Liver (tissue), 8 donors: ENCODE measurements at regions not wholly inside any gene's neighbourhood (a gene's known extent, or its start where the extent isn't known, plus 50 kb on each side); places are given as distances from the start of the nearest gene placed in this dataset.

Source experiments
- DNase-seq: peaks from one replicate; pipeline ENCODE4 v3.0.0-alpha.2; 2017; ENCODE audit warnings: low spot score
- H3K27ac ChIP-seq, 2 donors: one replicate each; pipeline ENCODE4 v1.7.0; 2013; ENCODE audit warnings: inconsistent platforms in 2 of 2, low read length in 2 of 2, control low read depth in 1 of 2, low read depth in 1 of 2, mild to moderate bottlenecking in 1 of 2
- H3K27me3 ChIP-seq, 4 donors: one replicate each; pipeline versions ENCODE4 v1.6.1 to v1.7.0; 2013; ENCODE audit warnings: low read length in 3 of 4, inconsistent platforms in 1 of 4, mild to moderate bottlenecking in 1 of 4, moderate library complexity in 1 of 4; ENCODE audit not compliant: control insufficient read depth in 4 of 4, insufficient read depth in 4 of 4
- H3K36me3 ChIP-seq, 4 donors: one replicate each; pipeline versions ENCODE4 v1.6.1 to v1.7.0; 2013; ENCODE audit warnings: low read length in 3 of 4, mild to moderate bottlenecking in 3 of 4, low read depth in 1 of 4, moderate library complexity in 1 of 4; ENCODE audit not compliant: control insufficient read depth in 4 of 4, insufficient read depth in 3 of 4
- H3K4me1 ChIP-seq, 4 donors: one replicate each; pipeline versions ENCODE4 v1.6.1 to v1.7.0; 2013; ENCODE audit warnings: low read length in 3 of 4, mild to moderate bottlenecking in 3 of 4, moderate library complexity in 1 of 4; ENCODE audit not compliant: control insufficient read depth in 4 of 4, insufficient read depth in 4 of 4
- H3K4me3 ChIP-seq, 3 donors: one replicate each; pipeline versions ENCODE4 v1.6.1 to v1.7.0; 2013; ENCODE audit warnings: low read length in 3 of 3, control low read depth in 1 of 3, low read depth in 1 of 3, mild to moderate bottlenecking in 1 of 3
- H3K9ac ChIP-seq, 2 donors: one replicate each; pipeline ENCODE4 v1.7.0; 2013; ENCODE audit warnings: low read length in 2 of 2, mild to moderate bottlenecking in 2 of 2, moderate library complexity in 2 of 2, control low read depth in 1 of 2, low read depth in 1 of 2
- H3K9me3 ChIP-seq, 4 donors: one replicate each; pipeline versions ENCODE4 v1.6.1 to v1.7.0; 2013; ENCODE audit warnings: low read length in 3 of 4; ENCODE audit not compliant: control insufficient read depth in 4 of 4
- ATF3 ChIP-seq: IDR thresholded peaks from 2 replicates; pipeline ENCODE4 v1.6.1; 2016; ENCODE audit warnings: antibody characterized with exemption
- CTCF ChIP-seq: fragments of 150-350 bp; IDR thresholded peaks from 2 replicates; pipeline ENCODE4 v1.5.1; 2017; ENCODE audit warnings: improper control_type of control experiment, low read depth, low read length; ENCODE audit not compliant: missing input control
- EGR1 ChIP-seq, 2 donors: IDR thresholded peaks; 2 replicates each; pipeline ENCODE4 v1.6.1; 2016 to 2018; ENCODE audit warnings: antibody characterized with exemption in 2 of 2, low read depth in 2 of 2
- GABPA ChIP-seq, 2 donors: IDR thresholded peaks in 1 of 2; conservative IDR thresholded peaks in 1 of 2; 2 replicates each; pipeline ENCODE4 v1.6.1; 2016; ENCODE audit warnings: antibody characterized with exemption in 2 of 2, mild to moderate bottlenecking in 1 of 2, moderate library complexity in 1 of 2
- HNF4A ChIP-seq, 2 donors: conservative IDR thresholded peaks; 2 replicates each; pipeline ENCODE4 v1.6.1; 2016; ENCODE audit warnings: antibody characterized with exemption in 2 of 2, mild to moderate bottlenecking in 2 of 2
- JUND ChIP-seq, 2 donors: IDR thresholded peaks; 2 replicates each; pipeline ENCODE4 v1.6.1; 2016; ENCODE audit warnings: antibody characterized with exemption in 2 of 2
- NR2F2 ChIP-seq: IDR thresholded peaks from 2 replicates; pipeline ENCODE4 v1.6.1; 2016; ENCODE audit warnings: antibody characterized with exemption
- RAD21 ChIP-seq, 2 donors: IDR thresholded peaks; 2 replicates each; pipeline ENCODE4 v1.6.1; 2016; ENCODE audit warnings: antibody characterized with exemption in 2 of 2, mild to moderate bottlenecking in 2 of 2
- REST ChIP-seq: IDR thresholded peaks from 2 replicates; pipeline ENCODE4 v1.6.1; 2016; ENCODE audit warnings: antibody characterized with exemption, mild to moderate bottlenecking
- RXRA ChIP-seq, 2 donors: IDR thresholded peaks; 2 replicates each; pipeline ENCODE4 v1.6.1; 2017 to 2018; ENCODE audit warnings: antibody characterized with exemption in 2 of 2, mild to moderate bottlenecking in 1 of 2
- SP1 ChIP-seq: IDR thresholded peaks from 2 replicates; pipeline ENCODE4 v1.6.1; 2018; ENCODE audit warnings: antibody characterized with exemption, mild to moderate bottlenecking
- TAF1 ChIP-seq: conservative IDR thresholded peaks from 2 replicates; pipeline ENCODE4 v1.6.1; 2016; ENCODE audit warnings: antibody characterized with exemption, mild to moderate bottlenecking
- YY1 ChIP-seq: IDR thresholded peaks from 2 replicates; pipeline ENCODE4 v1.6.1; 2016; ENCODE audit warnings: antibody characterized with exemption, mild to moderate bottlenecking
- WGBS: extraction: QIAGEN DNeasy Blood & Tissue Kit; methylation state at CpG from one replicate; pipeline ENCODE4 v1.1.7; 2013; 5-methylcytosine and 5-hydroxymethylcytosine counted together
- TF ChIP-seq, protein P1 (sequence below): IDR thresholded peaks from 2 replicates; pipeline ENCODE4 v1.6.1; 2016; ENCODE audit warnings: antibody characterized with exemption
- TF ChIP-seq, protein P2 (sequence below): IDR thresholded peaks from 2 replicates; pipeline ENCODE4 v1.6.1; 2016; ENCODE audit warnings: antibody characterized with exemption
- donor health status: healthy.
- donor health status: healthy.
- donor health status: healthy.
- donor health status: healthy.
- donor health status: healthy.

DNA sequence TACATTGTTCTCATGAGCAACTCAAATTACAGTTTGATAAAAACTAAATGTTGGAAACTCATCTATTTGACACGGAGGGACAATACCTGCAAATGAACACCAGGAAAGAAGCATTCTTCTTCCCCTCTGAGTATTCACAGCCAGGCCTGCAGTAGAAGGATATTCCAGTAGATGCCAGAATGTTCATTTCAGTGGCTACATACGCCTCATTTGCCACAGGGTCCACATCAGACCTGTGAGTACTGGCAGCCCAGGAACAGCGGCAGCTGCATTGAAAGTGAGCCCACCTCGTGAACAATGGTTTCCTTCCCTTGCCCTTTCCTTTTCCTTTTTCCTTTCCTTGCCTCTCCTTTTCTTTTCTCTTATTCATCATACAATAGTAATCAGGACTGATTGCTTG, 81.1 kb upstream of the NEIL3 start:
- no peak overlapping the region for H3K9ac ChIP-seq
- H3K9me3 ChIP-seq = no peaks in the 10 kb centered on the region
- H3K36me3 ChIP-seq = no peaks in the 10 kb centered on the region
- WGBS = 81% methylated on average over 4 of the region's 4 CpGs
- H3K27me3 ChIP-seq = peaks cover 0 to 3% (median 0%) of the 10 kb centered on the region in 4 donors
- no peak overlapping the region for H3K27ac ChIP-seq
- no peak for DNase-seq
- no peaks in the 10 kb centered on the region for H3K4me1 ChIP-seq
- no peak for TF ChIP-seq ATF3
- no peak for TF ChIP-seq RAD21 (IDR thresholded peaks at IDR 0.05)
- no peak for TF ChIP-seq CTCF
- TF ChIP-seq TAF1 = no peak
- no peak for TF ChIP-seq EGR1 (IDR thresholded peaks at IDR 0.05; ENCODE audit: low read depth in 2 of 2)
- TF ChIP-seq YY1 = no peak
- no peak for TF ChIP-seq JUND (IDR thresholded peaks at IDR 0.05)
- no peak for TF ChIP-seq HNF4A (conservative IDR thresholded peaks at IDR 0.05)
- TF ChIP-seq RXRA (IDR thresholded peaks at IDR 0.05) = no peak
- no peak overlapping the region for H3K4me3 ChIP-seq

GRCh38 chr4:177229331-177229730, 80.3 kb upstream of the NEIL3 start:
- DNase-seq = no peak
- no peak for TF ChIP-seq RAD21 (IDR thresholded peaks at IDR 0.05)
- TF ChIP-seq NR2F2 = no peak
- TF ChIP-seq SP1 = no peak
- Histone ChIP-seq H3K36me3 (no peaks in the 10 kb centered on the region), H3K27me3 (peaks cover 0 to 3% (median 0%) of the 10 kb centered on the region in 4 donors), H3K4me3 (peak overlapping the region in 1 of 3 donors; percentile 15), H3K4me1 (no peaks in the 10 kb centered on the region), H3K9me3 (no peaks in the 10 kb centered on the region), H3K9ac (no peak overlapping the region), H3K27ac (no peak overlapping the region)
- 53% methylated on average over 7 of the region's 7 CpGs for WGBS

DNA sequence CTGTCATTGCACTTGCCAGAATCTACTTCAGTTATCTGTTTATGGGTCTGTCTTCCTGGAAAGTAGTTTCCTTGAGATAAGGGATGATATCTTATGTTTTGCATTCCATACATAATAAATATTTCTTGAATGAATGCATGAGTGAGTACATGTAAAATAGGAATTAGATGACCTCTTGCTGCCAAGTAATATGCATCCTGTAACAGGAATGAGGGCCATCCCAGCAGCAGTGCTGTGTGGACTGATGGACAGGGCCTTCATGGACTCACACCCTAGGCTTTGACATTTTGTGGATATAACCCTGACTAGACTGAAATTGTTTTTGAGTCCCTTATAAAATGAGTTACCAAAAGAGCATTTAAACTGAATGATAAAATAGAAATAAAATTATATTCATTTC, 77.2 kb upstream of the NEIL3 start:
- H3K9me3 ChIP-seq = no peaks in the 10 kb centered on the region
- peaks cover 0 to 3% (median 0%) of the 10 kb centered on the region in 4 donors for H3K27me3 ChIP-seq
- H3K9ac ChIP-seq = no peak overlapping the region
- no peaks in the 10 kb centered on the region for H3K36me3 ChIP-seq
- H3K4me1 ChIP-seq = no peaks in the 10 kb centered on the region
- no peak overlapping the region for H3K27ac ChIP-seq
- TF ChIP-seq RXRA (IDR thresholded peaks at IDR 0.05) = no peak
- TF ChIP-seq GABPA (IDR thresholded peaks at IDR 0.05 in 1 of 2, conservative IDR thresholded peaks at IDR 0.05 in 1 of 2) = no peak
- no peak for TF ChIP-seq JUND (IDR thresholded peaks at IDR 0.05)
- TF ChIP-seq, protein P1, sequence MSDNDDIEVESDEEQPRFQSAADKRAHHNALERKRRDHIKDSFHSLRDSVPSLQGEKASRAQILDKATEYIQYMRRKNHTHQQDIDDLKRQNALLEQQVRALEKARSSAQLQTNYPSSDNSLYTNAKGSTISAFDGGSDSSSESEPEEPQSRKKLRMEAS = no peak
- no peak for DNase-seq
- H3K4me3 ChIP-seq = no peak overlapping the region

DNA sequence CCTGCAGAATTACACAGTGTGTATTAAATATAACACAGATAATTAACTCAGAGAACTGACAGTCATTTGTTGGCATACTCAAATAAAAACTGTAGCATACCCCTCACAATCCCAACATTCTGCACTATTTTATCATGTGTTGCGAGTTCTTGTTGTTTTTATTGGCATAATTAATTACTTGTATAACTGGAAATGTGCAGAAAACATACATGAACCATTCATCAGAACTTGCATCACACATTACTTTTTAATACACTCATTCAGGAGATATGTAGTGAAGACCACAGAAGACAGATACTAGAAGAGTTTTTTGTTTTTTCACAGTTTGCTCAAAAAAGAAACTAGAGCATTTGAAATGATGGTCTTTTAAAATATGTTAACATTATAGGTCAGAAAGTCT, 74.6 kb upstream of the NEIL3 start:
- H3K27ac ChIP-seq = no peak overlapping the region
- no peak overlapping the region for H3K4me3 ChIP-seq
- peaks cover 0 to 3% (median 0%) of the 10 kb centered on the region in 4 donors for H3K27me3 ChIP-seq
- H3K4me1 ChIP-seq = no peaks in the 10 kb centered on the region
- WGBS = 75% methylated on average over 1 of the region's 1 CpG
- no peak overlapping the region for H3K9ac ChIP-seq
- H3K36me3 ChIP-seq = no peaks in the 10 kb centered on the region
- no peaks in the 10 kb centered on the region for H3K9me3 ChIP-seq
- no peak for DNase-seq
- TF ChIP-seq JUND (IDR thresholded peaks at IDR 0.05) (no peak), YY1 (no peak), SP1 (no peak), ATF3 (no peak), REST (no peak), EGR1 (IDR thresholded peaks at IDR 0.05; ENCODE audit: low read depth in 2 of 2) (no peak), RAD21 (IDR thresholded peaks at IDR 0.05) (no peak)
- TF ChIP-seq, protein P2, sequence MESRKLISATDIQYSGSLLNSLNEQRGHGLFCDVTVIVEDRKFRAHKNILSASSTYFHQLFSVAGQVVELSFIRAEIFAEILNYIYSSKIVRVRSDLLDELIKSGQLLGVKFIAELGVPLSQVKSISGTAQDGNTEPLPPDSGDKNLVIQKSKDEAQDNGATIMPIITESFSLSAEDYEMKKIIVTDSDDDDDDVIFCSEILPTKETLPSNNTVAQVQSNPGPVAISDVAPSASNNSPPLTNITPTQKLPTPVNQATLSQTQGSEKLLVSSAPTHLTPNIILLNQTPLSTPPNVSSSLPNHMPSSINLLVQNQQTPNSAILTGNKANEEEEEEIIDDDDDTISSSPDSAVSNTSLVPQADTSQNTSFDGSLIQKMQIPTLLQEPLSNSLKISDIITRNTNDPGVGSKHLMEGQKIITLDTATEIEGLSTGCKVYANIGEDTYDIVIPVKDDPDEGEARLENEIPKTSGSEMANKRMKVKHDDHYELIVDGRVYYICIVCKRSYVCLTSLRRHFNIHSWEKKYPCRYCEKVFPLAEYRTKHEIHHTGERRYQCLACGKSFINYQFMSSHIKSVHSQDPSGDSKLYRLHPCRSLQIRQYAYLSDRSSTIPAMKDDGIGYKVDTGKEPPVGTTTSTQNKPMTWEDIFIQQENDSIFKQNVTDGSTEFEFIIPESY = no peak
